ENCODE measurements at regions not wholly inside any gene's neighbourhood (a gene's known extent, or its start where the extent isn't known, plus 50 kb on each side); places are given as distances from the start of the nearest gene placed in this dataset.
A peak's percentile ranks its signal among the peaks of the same experiment; 100 is the strongest.

- H3K4me1 ChIP-seq (ENCODE audit: control insufficient read depth in 5 of 5, insufficient read depth in 5 of 5, low read length in 5 of 5) = peaks cover 0 to 7% (median 0%) of the 10 kb centered on the region in 5 donors
- DNase-seq (peak in 2 of 3 donors; percentile 34 to 45), ATAC-seq (ENCODE audit: insufficient read depth, low FRiP score) (no peak)
- H3K9ac ChIP-seq (ENCODE audit: insufficient read depth in 1 of 2, low read length in 2 of 2) = no peak overlapping the region
- TF ChIP-seq CTCF (IDR thresholded peaks at IDR 0.05; ENCODE audit: control extremely low read depth, extremely low read depth) = no peak
- no peak overlapping the region for H3K4me3 ChIP-seq
- 54 to 61% methylated on average over 5 of the region's 5 CpGs for WGBS, 2 donors
- H3K36me3 ChIP-seq (ENCODE audit: control insufficient read depth in 4 of 4, insufficient read depth in 4 of 4, low read length in 4 of 4) = no peaks in the 10 kb centered on the region
- H3K27me3 ChIP-seq (ENCODE audit: control insufficient read depth in 3 of 3, insufficient read depth in 3 of 3, low read length in 2 of 3) = no peaks in the 10 kb centered on the region
- no peak overlapping the region for H3K27ac ChIP-seq (ENCODE audit: low read depth in 1 of 2, low read length in 1 of 2)
- no peaks in the 10 kb centered on the region for H3K9me3 ChIP-seq (ENCODE audit: control insufficient read depth in 4 of 4, insufficient read depth in 3 of 4, low read length in 3 of 4)
Measured at GRCh38 chr2:150644298-150645067, 157.0 kb upstream of the RND3 start.

- ATAC-seq (ENCODE audit: insufficient read depth, low FRiP score) = no peak
- no peak for DNase-seq
- TF ChIP-seq CTCF (IDR thresholded peaks at IDR 0.05; ENCODE audit: control extremely low read depth, extremely low read depth) = no peak
- Histone ChIP-seq H3K9me3 (ENCODE audit: control insufficient read depth in 4 of 4, insufficient read depth in 3 of 4, low read length in 3 of 4) (no peaks in the 10 kb centered on the region), H3K36me3 (ENCODE audit: control insufficient read depth in 4 of 4, insufficient read depth in 4 of 4, low read length in 4 of 4) (no peaks in the 10 kb centered on the region), H3K27ac (ENCODE audit: low read depth in 1 of 2, low read length in 1 of 2) (no peak overlapping the region), H3K4me3 (no peak overlapping the region), H3K27me3 (ENCODE audit: control insufficient read depth in 3 of 3, insufficient read depth in 3 of 3, low read length in 2 of 3) (no peaks in the 10 kb centered on the region), H3K4me1 (ENCODE audit: control insufficient read depth in 5 of 5, insufficient read depth in 5 of 5, low read length in 5 of 5) (peaks cover 0 to 7% (median 0%) of the 10 kb centered on the region in 5 donors), H3K9ac (ENCODE audit: insufficient read depth in 1 of 2, low read length in 2 of 2) (no peak overlapping the region)
- 92 to 93% methylated on average over 10 of the region's 10 CpGs for WGBS, 2 donors
Measured at GRCh38 chr2:150643114-150643725, 155.8 kb upstream of the RND3 start.

- Histone ChIP-seq H3K9ac (ENCODE audit: insufficient read depth in 1 of 2, low read length in 2 of 2) (no peak overlapping the region), H3K36me3 (ENCODE audit: control insufficient read depth in 4 of 4, insufficient read depth in 4 of 4, low read length in 4 of 4) (no peaks in the 10 kb centered on the region), H3K27ac (ENCODE audit: low read depth in 1 of 2, low read length in 1 of 2) (no peak overlapping the region), H3K4me3 (no peak overlapping the region), H3K9me3 (ENCODE audit: control insufficient read depth in 4 of 4, insufficient read depth in 3 of 4, low read length in 3 of 4) (no peaks in the 10 kb centered on the region), H3K27me3 (ENCODE audit: control insufficient read depth in 3 of 3, insufficient read depth in 3 of 3, low read length in 2 of 3) (no peaks in the 10 kb centered on the region), H3K4me1 (ENCODE audit: control insufficient read depth in 5 of 5, insufficient read depth in 5 of 5, low read length in 5 of 5) (peaks cover 0 to 7% (median 0%) of the 10 kb centered on the region in 5 donors)
- 24 to 45% methylated on average over 4 of the region's 4 CpGs for WGBS, 2 donors
- ATAC-seq (ENCODE audit: insufficient read depth, low FRiP score) (no peak), DNase-seq (peak; percentile 13 to 67 (median 49))
- no peak for TF ChIP-seq CTCF (IDR thresholded peaks at IDR 0.05; ENCODE audit: control extremely low read depth, extremely low read depth)
Measured at GRCh38 chr2:150640039-150640438, 152.6 kb upstream of the RND3 start.

Data from lung (tissue), 11 donors.